HFFc6 (cell line): ENCODE measurements at regions not wholly inside any gene's neighbourhood (a gene's known extent, or its start where the extent isn't known, plus 50 kb on each side); places are given as distances from the start of the nearest gene placed in this dataset.
A peak's percentile ranks its signal among the peaks of the same experiment; 100 is the strongest.

Experiments used
- DNase-seq: peaks from one replicate; pipeline ENCODE4 v3.0.0-alpha.2; 2018
- H3K27ac Mint-ChIP-seq: 2 replicates; pipeline ENCODE4 v1.8.0; 2020; ENCODE audit warnings: mild to moderate bottlenecking, mixed read lengths
- H3K27me3 Mint-ChIP-seq: 2 replicates; pipeline ENCODE4 v1.8.0; 2021; ENCODE audit warnings: mild to moderate bottlenecking, moderate library complexity, mixed read lengths; ENCODE audit not compliant: insufficient read depth
- H3K36me3 Mint-ChIP-seq: 2 replicates; pipeline ENCODE4 v1.8.0; 2021; ENCODE audit warnings: low read depth, mixed read lengths
- H3K4me1 Mint-ChIP-seq: 2 replicates; pipeline ENCODE4 v1.8.0; 2020; ENCODE audit warnings: low read depth, mixed read lengths
- H3K4me3 Mint-ChIP-seq: 2 replicates; pipeline ENCODE4 v1.8.0; 2020; ENCODE audit warnings: mild to moderate bottlenecking, moderate library complexity, mixed read lengths
- H3K9me3 Mint-ChIP-seq: 2 replicates; pipeline ENCODE4 v1.8.0; 2020; ENCODE audit warnings: mild to moderate bottlenecking, mixed read lengths
- CTCF ChIP-seq: fragments of 200-600 bp; sonication (generic); IDR thresholded peaks from 2 replicates; pipeline ENCODE4 v1.5.0; 2021; ENCODE audit warnings: antibody characterized with exemption, mild to moderate bottlenecking

- Mint-ChIP-seq H3K27me3 (peaks cover 3% of the 10 kb centered on the region), H3K9me3 (no peaks in the 10 kb centered on the region; the same call in 1 of the 2 replicates), H3K4me1 (peaks cover 54% of the 10 kb centered on the region), H3K36me3 (peaks cover 5% of the 10 kb centered on the region), H3K4me3 (no peak overlapping the region), H3K27ac (no peak overlapping the region)
- TF ChIP-seq CTCF, result no peak
- DNase-seq, result no peak
Measured at GRCh38 chr1:221166559-221167318, 287.5 kb downstream of the HLX start.

- Mint-ChIP-seq H3K9me3 (no peaks in the 10 kb centered on the region; the same call in 1 of the 2 replicates), H3K27me3 (peaks cover 3% of the 10 kb centered on the region), H3K27ac (no peak overlapping the region), H3K4me1 (peaks cover 27% of the 10 kb centered on the region), H3K4me3 (no peak overlapping the region), H3K36me3 (peaks cover 8% of the 10 kb centered on the region)
- peak; percentile 9 for DNase-seq
- no peak for TF ChIP-seq CTCF
Measured at GRCh38 chr1:221169447-221169889, 290.2 kb downstream of the HLX start.

GRCh38 chr1:221170171-221170570 is 290.9 kb downstream of the HLX start:
- peaks cover 22% of the 10 kb centered on the region for H3K4me1 Mint-ChIP-seq
- H3K4me3 Mint-ChIP-seq, result no peak overlapping the region
- H3K9me3 Mint-ChIP-seq, result no peaks in the 10 kb centered on the region; the same call in 1 of the 2 replicates
- H3K27ac Mint-ChIP-seq, result no peak overlapping the region
- H3K36me3 Mint-ChIP-seq, result peaks cover 8% of the 10 kb centered on the region
- TF ChIP-seq CTCF, result no peak
- peaks cover 3% of the 10 kb centered on the region for H3K27me3 Mint-ChIP-seq
- DNase-seq, result no peak

GRCh38 chr1:221171768-221172167 is 292.5 kb downstream of the HLX start:
- H3K27ac Mint-ChIP-seq, result no peak overlapping the region
- TF ChIP-seq CTCF, result no peak
- H3K9me3 Mint-ChIP-seq, result no peaks in the 10 kb centered on the region; the same call in 1 of the 2 replicates

GRCh38 chr1:221172841-221173240 is 293.6 kb downstream of the HLX start:
- DNase-seq, result no peak
- Mint-ChIP-seq H3K4me1 (peaks cover 16% of the 10 kb centered on the region), H3K27me3 (peaks cover 2% of the 10 kb centered on the region; the same call in 1 of the 2 replicates), H3K4me3 (no peak overlapping the region), H3K27ac (no peak overlapping the region), H3K9me3 (no peaks in the 10 kb centered on the region; the same call in 1 of the 2 replicates), H3K36me3 (peaks cover 8% of the 10 kb centered on the region)
- no peak for TF ChIP-seq CTCF

More at GRCh38 chr1:221171768-221172167, 292.5 kb downstream of the HLX start:
- no peak for DNase-seq
- H3K4me3 Mint-ChIP-seq, result no peak overlapping the region
- H3K36me3 Mint-ChIP-seq, result peaks cover 8% of the 10 kb centered on the region
- peaks cover 3% of the 10 kb centered on the region for H3K27me3 Mint-ChIP-seq
- peaks cover 16% of the 10 kb centered on the region for H3K4me1 Mint-ChIP-seq
